NB4 (cell line): ENCODE measurements at regions not wholly inside any gene's neighbourhood (a gene's known extent, or its start where the extent isn't known, plus 50 kb on each side); places are given as distances from the start of the nearest gene placed in this dataset.

ENCODE experiments used
- MYC ChIP-seq: IDR thresholded peaks from 2 replicates; pipeline ENCODE4 v1.6.1; 2011; ENCODE audit warnings: low read depth, low read length
- POLR2A ChIP-seq: IDR thresholded peaks from 2 replicates; pipeline ENCODE4 v1.6.1; 2011; ENCODE audit warnings: mild to moderate bottlenecking; ENCODE audit not compliant: insufficient read length; ENCODE audit errors: extremely low read depth
- TF ChIP-seq, protein P1 (sequence below): IDR thresholded peaks from one replicate; pipeline ENCODE4 v1.5.1; 2012; ENCODE audit warnings: low read depth, low read length

DNA sequence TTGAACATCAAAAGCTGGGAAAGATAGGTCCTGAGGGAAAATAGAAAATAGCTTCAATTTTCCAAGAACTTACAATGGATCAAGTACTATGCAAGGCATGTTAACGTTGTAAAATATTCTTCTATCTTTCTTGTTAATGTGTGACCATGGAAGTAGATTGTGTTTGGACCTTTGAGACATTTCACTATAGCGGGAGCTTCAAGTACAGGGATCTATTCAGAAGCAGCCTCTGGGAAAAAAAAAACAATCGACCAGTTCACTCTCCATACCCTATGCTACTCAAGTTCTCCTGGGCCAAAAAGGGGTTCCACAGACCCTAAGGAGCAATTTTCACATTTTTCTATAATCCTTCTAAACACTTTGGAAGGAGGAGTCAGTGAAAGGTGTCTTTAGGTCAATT, 54.1 kb upstream of the ATP10B start:
- TF ChIP-seq, protein P1, sequence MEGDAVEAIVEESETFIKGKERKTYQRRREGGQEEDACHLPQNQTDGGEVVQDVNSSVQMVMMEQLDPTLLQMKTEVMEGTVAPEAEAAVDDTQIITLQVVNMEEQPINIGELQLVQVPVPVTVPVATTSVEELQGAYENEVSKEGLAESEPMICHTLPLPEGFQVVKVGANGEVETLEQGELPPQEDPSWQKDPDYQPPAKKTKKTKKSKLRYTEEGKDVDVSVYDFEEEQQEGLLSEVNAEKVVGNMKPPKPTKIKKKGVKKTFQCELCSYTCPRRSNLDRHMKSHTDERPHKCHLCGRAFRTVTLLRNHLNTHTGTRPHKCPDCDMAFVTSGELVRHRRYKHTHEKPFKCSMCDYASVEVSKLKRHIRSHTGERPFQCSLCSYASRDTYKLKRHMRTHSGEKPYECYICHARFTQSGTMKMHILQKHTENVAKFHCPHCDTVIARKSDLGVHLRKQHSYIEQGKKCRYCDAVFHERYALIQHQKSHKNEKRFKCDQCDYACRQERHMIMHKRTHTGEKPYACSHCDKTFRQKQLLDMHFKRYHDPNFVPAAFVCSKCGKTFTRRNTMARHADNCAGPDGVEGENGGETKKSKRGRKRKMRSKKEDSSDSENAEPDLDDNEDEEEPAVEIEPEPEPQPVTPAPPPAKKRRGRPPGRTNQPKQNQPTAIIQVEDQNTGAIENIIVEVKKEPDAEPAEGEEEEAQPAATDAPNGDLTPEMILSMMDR: no peak
- TF ChIP-seq MYC (no peak), POLR2A (no peak)
